HG02938 (cell line): ENCODE measurements at regions not wholly inside any gene's neighbourhood (a gene's known extent, or its start where the extent isn't known, plus 50 kb on each side); places are given as distances from the start of the nearest gene placed in this dataset.

Experiments
- ATAC-seq: cut with Tn5 transposase; IDR thresholded peaks from one replicate; pipeline ENCODE4 v1.9.1; 2021; ENCODE audit warnings: mild to moderate bottlenecking, moderate library complexity; ENCODE audit not compliant: unreplicated experiment

GRCh38 chr15:98582900-98583554, 65.3 kb upstream of the IGF1R start:
- ATAC-seq = no peak

GRCh38 chr15:98583771-98584430, 64.4 kb upstream of the IGF1R start:
- no peak for ATAC-seq

GRCh38 chr15:98586066-98586465, 62.3 kb upstream of the IGF1R start:
- no peak for ATAC-seq

- ATAC-seq = no peak
Measured at GRCh38 chr15:98592136-98592535, 56.2 kb upstream of the IGF1R start.

GRCh38 chr15:98596131-98596530, 52.2 kb upstream of the IGF1R start:
- no peak for ATAC-seq

- ATAC-seq = no peak
Measured at GRCh38 chr15:98596885-98597392, 51.4 kb upstream of the IGF1R start.

- ATAC-seq = no peak
Measured at GRCh38 chr15:98597666-98598065, 50.7 kb upstream of the IGF1R start.
